GM21737 (cell line): ENCODE measurements at regions not wholly inside any gene's neighbourhood (a gene's known extent, or its start where the extent isn't known, plus 50 kb on each side); places are given as distances from the start of the nearest gene placed in this dataset.

Source experiments
- ATAC-seq: cut with Tn5 transposase; IDR thresholded peaks from one replicate; pipeline ENCODE4 v1.9.1; 2021; ENCODE audit warnings: mild to moderate bottlenecking, moderate library complexity; ENCODE audit not compliant: unreplicated experiment

GRCh38 chr12:115160271-115161128 lies 476.5 kb upstream of the TBX3 start:
- no peak for ATAC-seq

DNA sequence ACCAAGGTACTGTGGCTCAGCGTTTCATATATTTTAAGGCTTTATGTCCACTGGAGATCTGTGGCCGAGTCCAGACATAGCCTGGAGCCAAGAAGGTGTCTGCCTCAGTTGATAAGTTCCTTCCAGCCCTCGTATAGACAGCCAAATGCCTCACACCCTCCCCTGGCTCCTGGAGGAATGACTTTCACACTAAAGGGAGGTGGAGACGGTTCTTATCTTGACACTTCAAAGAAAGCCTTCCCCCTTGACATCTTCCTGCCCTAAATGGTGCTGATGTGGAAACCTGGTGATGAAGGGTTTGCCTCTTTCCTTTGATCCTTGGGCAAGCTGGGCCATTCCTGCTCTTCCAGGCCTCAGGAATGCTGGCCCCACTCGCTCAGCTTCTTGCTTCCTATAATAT lies 474.8 kb upstream of the TBX3 start:
- no peak for ATAC-seq

DNA sequence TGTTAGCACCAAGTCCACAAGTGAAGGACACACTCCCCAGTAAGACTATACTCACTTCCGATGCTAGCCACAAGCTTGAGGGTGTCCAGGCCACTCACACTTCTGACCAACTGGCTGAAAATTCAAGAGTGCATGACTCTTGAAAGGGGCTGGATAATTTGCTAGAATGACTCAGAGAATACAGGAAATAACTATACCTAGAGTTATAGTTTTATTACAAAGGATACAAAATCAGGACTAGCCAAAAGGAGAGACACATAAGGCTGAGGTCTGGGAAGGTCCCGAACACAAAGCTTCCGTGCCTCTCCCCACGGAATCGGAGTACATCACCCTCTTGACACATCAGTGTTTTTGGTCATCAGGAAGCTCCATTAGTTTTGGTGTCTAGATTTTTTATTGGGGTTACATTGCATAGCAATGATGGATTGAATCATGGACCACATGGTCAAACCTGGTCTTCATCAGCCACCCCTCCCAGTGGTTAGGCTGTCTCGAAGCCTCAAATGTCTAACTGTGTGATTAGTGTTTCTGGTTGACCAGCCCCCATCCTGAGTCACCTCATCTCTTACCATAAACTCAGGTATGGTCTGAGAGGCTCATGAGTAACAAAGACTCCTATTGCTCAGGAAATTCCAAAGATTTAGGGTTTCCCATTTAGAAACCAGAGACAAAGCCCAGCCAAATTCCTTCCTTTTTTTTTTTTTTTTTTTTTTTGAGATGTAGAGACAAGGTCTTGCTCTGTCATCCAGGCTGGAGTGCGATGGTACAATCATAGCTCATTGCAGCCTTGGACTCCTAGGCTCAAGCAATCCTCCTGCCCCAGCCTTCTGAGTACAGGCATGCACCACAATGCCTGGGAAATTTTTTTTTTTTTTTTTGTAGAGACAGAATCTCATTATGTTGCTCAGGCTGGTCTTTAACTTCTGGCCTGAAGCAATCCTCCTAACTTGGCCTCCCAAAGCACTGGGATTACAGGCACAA lies 472.0 kb upstream of the TBX3 start:
- no peak for ATAC-seq

DNA sequence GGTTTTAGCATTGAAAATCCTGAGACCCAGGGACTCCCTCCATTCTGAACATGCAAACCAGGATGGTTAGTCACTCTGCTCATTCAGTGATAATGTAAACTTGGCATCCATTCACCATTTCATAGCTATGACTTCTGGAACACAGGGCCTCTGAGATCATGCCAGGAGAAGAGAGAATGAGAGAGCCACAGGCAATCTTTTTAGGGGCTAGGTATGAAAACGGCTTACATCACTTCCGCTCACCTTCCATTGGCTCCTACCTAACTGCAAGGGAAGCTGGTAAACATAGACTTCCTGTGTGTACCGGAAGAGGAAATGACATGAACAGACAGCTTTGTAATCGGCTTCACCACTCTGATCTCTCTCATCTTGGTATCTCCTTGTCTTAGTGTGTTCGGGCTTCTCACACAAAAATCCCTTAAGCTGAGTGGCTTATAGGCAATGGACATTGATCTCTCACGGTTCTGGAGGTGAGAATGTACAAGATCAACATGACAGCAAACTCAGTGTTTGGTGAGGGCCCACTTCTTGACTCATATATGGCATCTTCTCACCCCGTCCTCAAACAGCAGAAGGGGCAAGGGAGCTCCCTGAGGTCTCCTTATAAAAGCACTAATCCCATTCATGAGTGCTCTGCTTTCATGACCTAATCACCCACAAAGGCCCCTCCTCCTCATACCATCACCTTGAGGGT lies 465.9 kb upstream of the TBX3 start:
- no peak for ATAC-seq

GRCh38 chr12:115149279-115149678 lies 465.3 kb upstream of the TBX3 start:
- ATAC-seq = no peak

DNA sequence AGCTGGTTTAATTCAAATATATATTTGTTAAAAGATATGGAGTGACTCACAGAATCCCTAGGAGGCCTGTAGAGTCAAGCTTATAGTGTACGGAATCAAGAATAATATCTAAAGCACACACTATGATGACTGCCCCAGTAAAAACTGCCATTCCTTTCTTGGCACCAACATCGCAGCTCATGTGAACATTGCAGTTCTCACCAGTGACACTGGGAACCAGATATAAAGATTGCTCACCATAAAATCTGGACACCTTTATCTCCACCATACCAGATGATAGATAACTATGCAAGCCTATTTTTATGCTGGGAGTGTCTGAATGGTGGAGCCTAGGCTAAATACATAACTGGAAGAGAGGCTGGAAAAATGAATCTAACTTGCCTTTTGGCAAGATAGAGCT lies 463.9 kb upstream of the TBX3 start:
- ATAC-seq = no peak

GRCh38 chr12:115146453-115146852 lies 462.5 kb upstream of the TBX3 start:
- ATAC-seq = no peak

GRCh38 chr12:115144425-115144824 lies 460.4 kb upstream of the TBX3 start:
- ATAC-seq = no peak

GRCh38 chr12:115140981-115141655 lies 457.1 kb upstream of the TBX3 start:
- no peak for ATAC-seq

DNA sequence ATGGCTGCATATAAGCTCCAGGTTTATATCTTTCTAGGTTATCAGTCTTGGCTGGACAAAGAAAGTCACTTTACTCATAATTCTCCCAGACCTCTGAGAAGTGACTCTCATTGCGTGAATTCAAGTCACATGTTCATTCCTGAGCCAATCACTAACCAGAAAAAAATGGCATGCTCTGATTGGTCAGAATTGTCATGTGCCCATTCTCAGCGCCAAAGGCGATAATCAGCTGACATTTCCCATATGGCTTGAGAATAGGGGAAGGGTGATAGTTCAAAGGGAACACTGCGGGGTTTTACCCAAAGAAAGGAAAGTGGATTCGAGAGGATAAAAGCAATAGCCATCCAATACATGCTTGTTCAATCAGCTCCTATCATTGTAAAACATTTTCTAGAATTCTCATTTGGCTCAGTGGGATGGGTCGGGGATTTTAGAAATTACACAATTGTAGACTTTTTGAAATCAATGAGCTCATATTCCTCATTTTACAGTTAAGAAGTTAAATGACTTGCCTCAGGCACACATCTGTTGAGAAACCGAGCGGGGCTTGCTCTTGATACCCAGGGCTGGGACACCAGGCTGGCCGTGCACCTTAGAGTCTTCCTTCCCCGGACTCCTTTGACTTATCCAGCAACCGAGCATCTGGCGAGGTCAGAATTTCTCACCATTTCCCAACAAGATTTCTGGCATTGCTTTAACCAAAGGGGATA lies 454.0 kb upstream of the TBX3 start:
- no peak for ATAC-seq

GRCh38 chr12:115135800-115136211 lies 451.8 kb upstream of the TBX3 start:
- no peak for ATAC-seq

DNA sequence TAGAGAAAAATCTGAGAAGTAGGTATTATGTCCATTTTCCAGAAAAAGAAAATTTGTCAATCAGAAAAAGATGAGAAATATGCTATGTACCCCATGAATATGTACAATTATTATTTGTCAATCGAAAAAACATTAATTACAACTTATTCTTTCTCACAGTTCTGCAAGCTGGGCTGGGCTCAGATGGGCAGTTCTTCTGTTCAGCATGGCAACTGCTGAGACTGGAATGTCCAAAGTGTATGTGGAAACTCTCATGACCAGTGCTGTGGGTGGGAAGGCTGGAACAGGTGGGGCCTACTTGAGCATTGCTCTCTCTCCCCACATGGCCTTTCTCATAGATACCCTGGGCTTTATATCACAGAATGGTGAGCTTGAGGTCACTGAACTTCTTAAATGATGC lies 450.3 kb upstream of the TBX3 start:
- no peak for ATAC-seq

DNA sequence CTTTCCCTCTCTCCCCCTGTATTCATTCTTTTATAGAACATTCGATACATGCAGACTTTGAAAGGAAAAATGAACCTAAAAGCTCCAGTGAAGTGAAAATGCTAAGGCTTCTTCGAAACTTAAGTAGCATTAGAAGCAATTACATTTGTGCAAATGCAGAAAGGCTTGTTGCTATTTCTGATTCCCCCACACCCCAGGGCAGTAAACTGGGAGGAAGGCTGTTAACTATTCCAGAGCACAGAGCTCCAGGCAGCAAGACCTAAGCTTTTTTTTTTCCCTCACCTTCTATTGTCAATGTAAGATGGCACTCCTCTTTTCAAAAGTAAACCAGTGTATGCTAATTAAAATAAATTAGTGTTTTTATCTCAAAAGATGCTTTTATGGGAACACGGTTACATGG lies 448.9 kb upstream of the TBX3 start:
- ATAC-seq = no peak

DNA sequence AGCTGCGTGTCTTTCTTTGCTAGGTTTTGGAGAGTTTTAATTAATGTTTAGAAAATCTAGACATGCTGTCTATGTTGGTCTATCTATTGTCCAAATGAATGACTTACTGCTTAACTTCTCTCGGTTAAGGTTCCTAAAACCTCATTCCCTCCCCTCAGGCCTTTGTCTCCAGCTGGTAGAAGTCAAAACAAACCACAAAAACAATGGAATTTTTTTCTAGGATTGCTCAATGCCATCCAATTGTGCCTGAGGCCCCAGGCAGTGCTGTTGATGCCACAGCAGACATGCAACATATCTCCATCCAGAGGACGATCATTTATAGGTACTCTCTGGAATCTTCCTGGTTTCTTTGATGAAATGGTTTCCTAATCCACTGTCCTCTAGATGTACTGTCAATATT lies 448.2 kb upstream of the TBX3 start:
- ATAC-seq = no peak

- no peak for ATAC-seq
These were observed 445.8 kb upstream of the TBX3 start for GRCh38 chr12:115129727-115130126.

DNA sequence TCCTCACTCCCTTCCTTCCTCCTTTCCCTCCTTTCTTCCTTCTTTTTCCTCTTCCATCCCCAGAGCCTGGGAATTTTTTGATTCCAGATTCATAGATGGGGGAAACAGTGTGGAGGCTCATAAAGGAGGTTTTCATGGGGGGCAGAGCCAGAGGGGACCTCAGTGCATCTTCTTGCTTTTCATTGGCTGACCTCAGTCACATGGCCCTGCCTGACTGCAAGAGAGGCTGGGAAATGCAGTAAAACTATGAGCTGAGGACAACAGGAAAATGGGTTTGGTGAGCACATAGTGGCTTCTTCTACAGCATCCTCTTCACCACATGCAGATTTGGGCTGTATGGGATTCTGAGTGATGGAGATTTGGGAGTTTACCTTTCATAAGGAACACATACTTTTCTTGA lies 437.1 kb upstream of the TBX3 start:
- no peak for ATAC-seq

DNA sequence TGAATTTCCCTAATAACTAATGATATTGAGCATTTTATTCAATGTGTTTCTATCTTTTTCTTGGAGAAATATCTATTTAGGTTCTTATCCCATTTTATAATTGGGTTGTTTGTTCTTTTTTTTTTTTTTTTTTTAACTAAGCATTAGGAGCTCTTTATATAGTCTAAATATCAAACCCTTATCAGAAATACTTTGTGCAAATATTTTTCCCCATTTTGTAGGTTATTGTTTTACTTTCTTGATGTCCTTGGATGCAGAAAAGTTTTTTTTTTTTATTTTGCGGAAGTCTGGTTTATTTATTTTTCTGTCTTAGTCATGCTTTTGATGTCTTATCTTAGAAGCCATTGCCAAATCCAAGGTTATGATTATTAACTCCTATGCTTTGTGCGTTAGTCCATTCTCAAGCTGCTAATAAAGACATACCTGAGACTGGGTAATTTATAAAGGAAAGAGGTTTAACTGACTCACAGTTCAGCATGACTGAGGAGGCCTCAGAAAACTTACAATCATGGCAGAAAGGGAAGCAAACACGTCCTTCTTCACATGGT lies 434.3 kb upstream of the TBX3 start:
- ATAC-seq = no peak

- ATAC-seq = no peak
These were observed 430.2 kb upstream of the TBX3 start for GRCh38 chr12:115114140-115114539.

GRCh38 chr12:115109863-115110262 lies 425.9 kb upstream of the TBX3 start:
- no peak for ATAC-seq
